Memory B cell (primary cell): ENCODE measurements at regions not wholly inside any gene's neighbourhood (a gene's known extent, or its start where the extent isn't known, plus 50 kb on each side); places are given as distances from the start of the nearest gene placed in this dataset.
"Not testable (repeated sequence)": the region's sequence is repeated elsewhere in the genome, so short reads cannot be mapped to it uniquely, and the experiment has no call there.

Experiments
- ATAC-seq: fragments of 150-1000 bp; cut with Tn5 transposase; 2 replicates; pipeline ENCODE4 v1.10.0; 2021; ENCODE audit warnings: low read depth, mild to moderate bottlenecking, moderate library complexity
- DNase-seq, 2 donors: peaks; one replicate each; pipeline ENCODE4 v3.0.0; 2022; ENCODE audit warnings: low spot score in 2 of 2
- H3K27ac Mint-ChIP-seq: one replicate; pipeline ENCODE4 v1.8.0; 2022; ENCODE audit warnings: mild to moderate bottlenecking, moderate library complexity, mixed read lengths
- H3K27me3 Mint-ChIP-seq: one replicate; pipeline ENCODE4 v1.8.0; 2022; ENCODE audit warnings: mixed read lengths
- H3K36me3 Mint-ChIP-seq: one replicate; pipeline ENCODE4 v1.8.0; 2022; ENCODE audit warnings: mild to moderate bottlenecking, mixed read lengths
- H3K4me1 Mint-ChIP-seq: one replicate; pipeline ENCODE4 v1.8.0; 2022; ENCODE audit warnings: mixed read lengths
- H3K4me3 Mint-ChIP-seq: one replicate; pipeline ENCODE4 v1.8.0; 2022; ENCODE audit warnings: mild to moderate bottlenecking, moderate library complexity, mixed read lengths
- H3K9me3 Mint-ChIP-seq: one replicate; pipeline ENCODE4 v1.8.0; 2022; ENCODE audit warnings: mixed read lengths

GRCh38 chr12:105506678-105507310, 176.3 kb downstream of the C12orf75 start:
- ATAC-seq (no peak), DNase-seq (no peak)
- H3K27ac Mint-ChIP-seq = no peak overlapping the region
- H3K27me3 Mint-ChIP-seq = peaks cover 16% of the 10 kb centered on the region
- H3K4me1 Mint-ChIP-seq = no peaks in the 10 kb centered on the region
- H3K4me3 Mint-ChIP-seq = no peak overlapping the region
- H3K36me3 Mint-ChIP-seq = no peaks in the 10 kb centered on the region
- H3K9me3 Mint-ChIP-seq = no peaks in the 10 kb centered on the region

- Mint-ChIP-seq H3K9me3 (no peaks in the 10 kb centered on the region), H3K4me1 (no peaks in the 10 kb centered on the region), H3K27me3 (peaks cover 16% of the 10 kb centered on the region), H3K27ac (no peak overlapping the region), H3K4me3 (no peak overlapping the region), H3K36me3 (no peaks in the 10 kb centered on the region)
- DNase-seq (no peak), ATAC-seq (no peak)
Measured at GRCh38 chr12:105507311-105508038, 177.0 kb downstream of the C12orf75 start.

GRCh38 chr12:105508096-105508495, 177.6 kb downstream of the C12orf75 start:
- Mint-ChIP-seq H3K4me1 (no peaks in the 10 kb centered on the region), H3K27me3 (peaks cover 12% of the 10 kb centered on the region), H3K4me3 (no peak overlapping the region), H3K9me3 (no peaks in the 10 kb centered on the region), H3K36me3 (no peaks in the 10 kb centered on the region), H3K27ac (no peak overlapping the region)
- no peak for DNase-seq
- ATAC-seq = no peak

- H3K36me3 Mint-ChIP-seq = no peaks in the 10 kb centered on the region
- peaks cover 12% of the 10 kb centered on the region for H3K27me3 Mint-ChIP-seq
- DNase-seq (no peak), ATAC-seq (no peak)
- H3K4me3 Mint-ChIP-seq = no peak overlapping the region
- H3K27ac Mint-ChIP-seq = no peak overlapping the region
- no peaks in the 10 kb centered on the region for H3K9me3 Mint-ChIP-seq
- no peaks in the 10 kb centered on the region for H3K4me1 Mint-ChIP-seq
Measured at GRCh38 chr12:105510526-105510925, 180.0 kb downstream of the C12orf75 start.

- H3K4me1 Mint-ChIP-seq, H3K27me3 Mint-ChIP-seq, ATAC-seq, H3K9me3 Mint-ChIP-seq, H3K4me3 Mint-ChIP-seq, DNase-seq, H3K27ac Mint-ChIP-seq, H3K36me3 Mint-ChIP-seq: not testable (repeated sequence)
Measured at GRCh38 chr12:105512861-105513260, 182.4 kb downstream of the C12orf75 start.

GRCh38 chr12:105522166-105522825, 191.8 kb downstream of the C12orf75 start:
- no peak overlapping the region for H3K27ac Mint-ChIP-seq
- H3K4me3 Mint-ChIP-seq = no peak overlapping the region
- H3K36me3 Mint-ChIP-seq = no peaks in the 10 kb centered on the region
- H3K4me1 Mint-ChIP-seq = no peaks in the 10 kb centered on the region
- peaks cover 2% of the 10 kb centered on the region for H3K9me3 Mint-ChIP-seq
- no peak for ATAC-seq
- H3K27me3 Mint-ChIP-seq = peaks cover 7% of the 10 kb centered on the region
- DNase-seq = no peak

GRCh38 chr12:105523164-105524057, 192.9 kb downstream of the C12orf75 start:
- DNase-seq (no peak), ATAC-seq (no peak)
- H3K27me3 Mint-ChIP-seq = peaks cover 7% of the 10 kb centered on the region
- no peaks in the 10 kb centered on the region for H3K4me1 Mint-ChIP-seq
- no peak overlapping the region for H3K27ac Mint-ChIP-seq
- H3K36me3 Mint-ChIP-seq = no peaks in the 10 kb centered on the region
- H3K4me3 Mint-ChIP-seq = no peak overlapping the region
- H3K9me3 Mint-ChIP-seq = peaks cover 2% of the 10 kb centered on the region

- no peak overlapping the region for H3K27ac Mint-ChIP-seq
- DNase-seq (no peak), ATAC-seq (no peak)
- no peaks in the 10 kb centered on the region for H3K4me1 Mint-ChIP-seq
- peaks cover 2% of the 10 kb centered on the region for H3K9me3 Mint-ChIP-seq
- H3K4me3 Mint-ChIP-seq = no peak overlapping the region
- H3K36me3 Mint-ChIP-seq = no peaks in the 10 kb centered on the region
- H3K27me3 Mint-ChIP-seq = peaks cover 7% of the 10 kb centered on the region
Measured at GRCh38 chr12:105524961-105525360, 194.5 kb downstream of the C12orf75 start.

GRCh38 chr12:105534068-105534467, 203.6 kb downstream of the C12orf75 start:
- peaks cover 3% of the 10 kb centered on the region for H3K27me3 Mint-ChIP-seq
- H3K27ac Mint-ChIP-seq = no peak overlapping the region
- DNase-seq (no peak), ATAC-seq (no peak)
- H3K4me1 Mint-ChIP-seq = no peaks in the 10 kb centered on the region
- H3K36me3 Mint-ChIP-seq = no peaks in the 10 kb centered on the region
- no peak overlapping the region for H3K4me3 Mint-ChIP-seq
- peaks cover 9% of the 10 kb centered on the region for H3K9me3 Mint-ChIP-seq

GRCh38 chr12:105535033-105535432, 204.5 kb downstream of the C12orf75 start:
- H3K4me3 Mint-ChIP-seq, H3K36me3 Mint-ChIP-seq, H3K27ac Mint-ChIP-seq, H3K4me1 Mint-ChIP-seq, H3K9me3 Mint-ChIP-seq, ATAC-seq, H3K27me3 Mint-ChIP-seq, DNase-seq: not testable (repeated sequence)

GRCh38 chr12:105538880-105539279, 208.4 kb downstream of the C12orf75 start:
- H3K4me3 Mint-ChIP-seq = no peak overlapping the region
- no peak overlapping the region for H3K27ac Mint-ChIP-seq
- H3K27me3 Mint-ChIP-seq = no peaks in the 10 kb centered on the region
- DNase-seq (no peak), ATAC-seq (no peak)
- no peaks in the 10 kb centered on the region for H3K4me1 Mint-ChIP-seq
- peaks cover 9% of the 10 kb centered on the region for H3K9me3 Mint-ChIP-seq
- no peaks in the 10 kb centered on the region for H3K36me3 Mint-ChIP-seq

- no peak for DNase-seq
- H3K27ac Mint-ChIP-seq = no peak overlapping the region
- ATAC-seq = no peak
- H3K36me3 Mint-ChIP-seq = no peaks in the 10 kb centered on the region
- no peak overlapping the region for H3K4me3 Mint-ChIP-seq
- H3K4me1 Mint-ChIP-seq = no peaks in the 10 kb centered on the region
- H3K9me3 Mint-ChIP-seq = peaks cover 5% of the 10 kb centered on the region
- no peaks in the 10 kb centered on the region for H3K27me3 Mint-ChIP-seq
Measured at GRCh38 chr12:105539735-105540134, 209.2 kb downstream of the C12orf75 start.

- no peak for DNase-seq
- H3K4me1 Mint-ChIP-seq = no peaks in the 10 kb centered on the region
- no peak overlapping the region for H3K27ac Mint-ChIP-seq
- peaks cover 11% of the 10 kb centered on the region for H3K27me3 Mint-ChIP-seq
- H3K36me3 Mint-ChIP-seq = peaks cover 2% of the 10 kb centered on the region
- ATAC-seq = no peak
- H3K4me3 Mint-ChIP-seq = no peak overlapping the region
- H3K9me3 Mint-ChIP-seq = peaks cover 4% of the 10 kb centered on the region
Measured at GRCh38 chr12:105547786-105548185, 217.3 kb downstream of the C12orf75 start.

GRCh38 chr12:105548626-105549025, 218.1 kb downstream of the C12orf75 start:
- peaks cover 11% of the 10 kb centered on the region for H3K27me3 Mint-ChIP-seq
- no peak overlapping the region for H3K27ac Mint-ChIP-seq
- DNase-seq (no peak), ATAC-seq (no peak)
- peaks cover 4% of the 10 kb centered on the region for H3K9me3 Mint-ChIP-seq
- H3K4me3 Mint-ChIP-seq = no peak overlapping the region
- H3K36me3 Mint-ChIP-seq = peaks cover 2% of the 10 kb centered on the region
- no peaks in the 10 kb centered on the region for H3K4me1 Mint-ChIP-seq
